ENCODE measurements at regions not wholly inside any gene's neighbourhood (a gene's known extent, or its start where the extent isn't known, plus 50 kb on each side); places are given as distances from the start of the nearest gene placed in this dataset.

DNA sequence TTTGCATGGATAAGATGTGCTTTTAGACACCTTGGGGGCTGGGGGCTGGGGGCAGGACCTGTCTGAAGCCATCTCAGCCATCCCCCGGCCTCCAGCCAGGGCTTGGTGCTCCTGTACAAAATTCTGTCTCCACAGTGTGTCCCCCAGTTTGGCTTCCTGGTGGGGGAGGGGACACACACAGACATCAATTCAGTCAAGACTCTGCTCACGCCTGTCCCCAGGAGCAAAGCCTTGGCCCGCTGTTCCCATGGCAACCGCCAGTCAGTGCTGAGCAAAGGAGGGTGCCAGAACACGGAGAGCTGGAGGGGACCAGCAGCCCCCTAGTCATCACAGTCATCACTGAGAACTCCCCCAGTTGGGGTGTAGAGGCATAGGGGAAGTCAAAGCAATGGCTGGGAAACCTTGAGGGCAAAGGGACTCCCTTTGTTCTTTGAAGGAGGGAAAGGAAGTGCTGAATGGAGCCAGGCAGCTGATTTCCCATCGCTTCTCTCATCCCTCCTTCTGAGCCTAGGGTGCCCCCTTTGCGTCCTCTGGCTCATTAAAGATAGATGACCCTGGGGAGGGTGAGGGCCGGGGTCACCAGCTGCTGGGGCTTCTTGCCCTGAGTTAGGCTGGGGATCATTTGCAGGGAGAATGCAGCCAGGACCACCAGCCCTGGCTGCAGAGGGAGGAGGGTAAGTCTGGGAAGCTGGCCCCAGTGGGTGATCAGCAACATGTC is 134.9 kb upstream of the IPO9 start:
- TF ChIP-seq, protein P1, sequence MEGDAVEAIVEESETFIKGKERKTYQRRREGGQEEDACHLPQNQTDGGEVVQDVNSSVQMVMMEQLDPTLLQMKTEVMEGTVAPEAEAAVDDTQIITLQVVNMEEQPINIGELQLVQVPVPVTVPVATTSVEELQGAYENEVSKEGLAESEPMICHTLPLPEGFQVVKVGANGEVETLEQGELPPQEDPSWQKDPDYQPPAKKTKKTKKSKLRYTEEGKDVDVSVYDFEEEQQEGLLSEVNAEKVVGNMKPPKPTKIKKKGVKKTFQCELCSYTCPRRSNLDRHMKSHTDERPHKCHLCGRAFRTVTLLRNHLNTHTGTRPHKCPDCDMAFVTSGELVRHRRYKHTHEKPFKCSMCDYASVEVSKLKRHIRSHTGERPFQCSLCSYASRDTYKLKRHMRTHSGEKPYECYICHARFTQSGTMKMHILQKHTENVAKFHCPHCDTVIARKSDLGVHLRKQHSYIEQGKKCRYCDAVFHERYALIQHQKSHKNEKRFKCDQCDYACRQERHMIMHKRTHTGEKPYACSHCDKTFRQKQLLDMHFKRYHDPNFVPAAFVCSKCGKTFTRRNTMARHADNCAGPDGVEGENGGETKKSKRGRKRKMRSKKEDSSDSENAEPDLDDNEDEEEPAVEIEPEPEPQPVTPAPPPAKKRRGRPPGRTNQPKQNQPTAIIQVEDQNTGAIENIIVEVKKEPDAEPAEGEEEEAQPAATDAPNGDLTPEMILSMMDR (IDR thresholded peaks at IDR 0.05) = no peak
- no peak for TF ChIP-seq POLR2A (IDR thresholded peaks at IDR 0.05)
